GM23248 (cell line): ENCODE measurements at regions not wholly inside any gene's neighbourhood (a gene's known extent, or its start where the extent isn't known, plus 50 kb on each side); places are given as distances from the start of the nearest gene placed in this dataset.

Experiments
- EZH2 ChIP-seq: fragments of 200-600 bp; sonication (generic); IDR thresholded peaks from 2 replicates; pipeline ENCODE4 v1.6.1; 2018; ENCODE audit warnings: antibody characterized with exemption, mild to moderate bottlenecking; ENCODE audit not compliant: insufficient read depth, poor library complexity, severe bottlenecking
- EZH2phosphoT487 ChIP-seq: fragments of 200-600 bp; sonication (generic); IDR thresholded peaks from 2 replicates; pipeline ENCODE4 v1.6.1; 2018; ENCODE audit warnings: antibody characterized with exemption, moderate library complexity, mild to moderate bottlenecking, low read depth; ENCODE audit not compliant: insufficient read depth

DNA sequence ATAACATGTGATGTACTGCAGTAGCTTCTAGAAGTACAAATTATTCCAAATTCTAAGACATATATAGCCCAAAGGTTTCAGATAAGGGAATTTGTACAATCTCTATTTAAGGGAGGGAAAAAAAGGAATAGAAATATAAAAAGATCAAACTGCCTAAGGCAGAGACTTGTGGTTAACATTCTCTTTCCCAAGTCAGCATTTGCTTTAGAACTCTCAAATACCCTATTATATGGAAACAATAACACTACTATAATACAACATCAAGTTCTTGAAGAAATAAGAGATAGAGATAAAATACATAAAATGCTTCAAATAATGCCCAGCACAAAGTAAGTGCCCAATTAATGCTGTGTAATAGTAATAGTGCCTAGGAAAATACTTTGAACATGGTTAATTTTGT lies 123.1 kb downstream of the CRPPA start:
- TF ChIP-seq EZH2, result no peak
- TF ChIP-seq EZH2phosphoT487, result no peak
